Gastrocnemius medialis (tissue), 4 donors: ENCODE measurements at regions not wholly inside any gene's neighbourhood (a gene's known extent, or its start where the extent isn't known, plus 50 kb on each side); places are given as distances from the start of the nearest gene placed in this dataset.

ENCODE experiments used
- ATAC-seq, 2 donors: fragments of 150-250 bp; one replicate each; pipeline ENCODE4 v1.9.1; 2016
- DNase-seq, 2 donors: peaks; one replicate each; pipeline ENCODE4 v3.0.0-alpha.2; 2019
- H3K27ac ChIP-seq, 4 donors: fragments of 200-600 bp; sonication (generic); 1 replicate in 1 of 4; 2 replicates in 3 of 4; pipeline ENCODE4 v1.5.1; 2016 to 2018; ENCODE audit warnings: mild to moderate bottlenecking in 2 of 4, moderate library complexity in 1 of 4
- H3K27me3 ChIP-seq, 3 donors: fragments of 200-600 bp; sonication (generic) in 2 of 3; 1 replicate in 1 of 3; 2 replicates in 2 of 3; pipeline versions ENCODE4 v1.5.1 to v1.6.0; 2016 to 2019; ENCODE audit warnings: mild to moderate bottlenecking in 1 of 3, moderate library complexity in 1 of 3
- H3K36me3 ChIP-seq, 2 donors: fragments of 200-600 bp; sonication (generic) in 1 of 2; one replicate each; pipeline ENCODE4 v1.5.1; 2017 to 2018
- H3K4me1 ChIP-seq, 2 donors: fragments of 200-600 bp; sonication (generic) in 1 of 2; one replicate each; pipeline ENCODE4 v1.5.1; 2016 to 2017; ENCODE audit warnings: mild to moderate bottlenecking in 2 of 2
- H3K4me3 ChIP-seq, 4 donors: fragments of 200-600 bp; sonication (generic) in 3 of 4; 1 replicate in 1 of 4; 2 replicates in 3 of 4; pipeline ENCODE4 v1.5.1; 2016 to 2019; ENCODE audit warnings: mild to moderate bottlenecking in 2 of 4
- H3K9me3 ChIP-seq, 3 donors: fragments of 200-600 bp; sonication (generic) in 2 of 3; 1 replicate in 1 of 3; 2 replicates in 2 of 3; pipeline ENCODE4 v1.5.1; 2016 to 2019
- CTCF ChIP-seq, 5 experiments: fragments of 450-650 bp in 3 of 5; fragments of 200-600 bp in 2 of 5; sonication (generic) in 2 of 5; IDR thresholded peaks in 4 of 5; conservative IDR thresholded peaks in 1 of 5; 1 replicate in 4 of 5; 2 replicates in 1 of 5; pipeline ENCODE4 v1.5.1; 2016 to 2019; ENCODE audit warnings: antibody characterized with exemption in 5 of 5, mild to moderate bottlenecking in 3 of 5, moderate library complexity in 3 of 5
- POLR2A ChIP-seq, 2 donors: fragments of 450-650 bp; IDR thresholded peaks; one replicate each; pipeline ENCODE4 v1.6.1; 2017; ENCODE audit warnings: antibody characterized with exemption in 2 of 2, mild to moderate bottlenecking in 2 of 2, moderate library complexity in 2 of 2
- in situ Hi-C, 4 donors: fragments of 200-750 bp; cut with MboI; loops; one replicate each; pipeline versions ENCODE4 v1.15.0 to v1.8.0; 2017; ENCODE audit warnings: low sequenced_read_pairs in 4 of 4
- intact Hi-C: fragments of 100-400 bp; cut with DNase I; formaldehyde crosslinking; loops from one replicate; pipeline ENCODE4 v1.15.1; 2023; ENCODE audit warnings: low total_unique reads

- TF ChIP-seq POLR2A (IDR thresholded peaks at IDR 0.05) (no peak), CTCF (IDR thresholded peaks at IDR 0.05 in 4 of 5, conservative IDR thresholded peaks at IDR 0.05 in 1 of 5) (no peak)
- H3K9me3 ChIP-seq = no peaks in the 10 kb centered on the region
- no peak overlapping the region for H3K27ac ChIP-seq
- ATAC-seq (no peak), DNase-seq (no peak)
- H3K4me1 ChIP-seq = no peaks in the 10 kb centered on the region
- H3K4me3 ChIP-seq = no peak overlapping the region
- in situ Hi-C loops (no loop called here), intact Hi-C loops (no loop called here)
- H3K36me3 ChIP-seq = no peaks in the 10 kb centered on the region
- no peaks in the 10 kb centered on the region for H3K27me3 ChIP-seq
These were observed 55.1 kb upstream of the ZNF599 start for GRCh38 chr19:34828156-34828555.

- TF ChIP-seq CTCF (IDR thresholded peaks at IDR 0.05 in 4 of 5, conservative IDR thresholded peaks at IDR 0.05 in 1 of 5) (no peak), POLR2A (IDR thresholded peaks at IDR 0.05) (no peak)
- Histone ChIP-seq H3K9me3 (no peaks in the 10 kb centered on the region), H3K36me3 (no peaks in the 10 kb centered on the region), H3K4me1 (no peaks in the 10 kb centered on the region), H3K27ac (no peak overlapping the region), H3K4me3 (no peak overlapping the region), H3K27me3 (no peaks in the 10 kb centered on the region)
- in situ Hi-C loops = no loop called here
- ATAC-seq (no peak), DNase-seq (no peak)
- intact Hi-C loops = no loop called here
These were observed 52.2 kb upstream of the ZNF599 start for GRCh38 chr19:34825212-34825611.

- Histone ChIP-seq H3K36me3 (no peaks in the 10 kb centered on the region), H3K9me3 (no peaks in the 10 kb centered on the region), H3K27ac (no peak overlapping the region), H3K4me1 (no peaks in the 10 kb centered on the region), H3K27me3 (no peaks in the 10 kb centered on the region), H3K4me3 (no peak overlapping the region)
- in situ Hi-C loops = no loop called here
- TF ChIP-seq POLR2A (IDR thresholded peaks at IDR 0.05) = no peak
- no peak for TF ChIP-seq CTCF (IDR thresholded peaks at IDR 0.05 in 4 of 5, conservative IDR thresholded peaks at IDR 0.05 in 1 of 5)
- DNase-seq (no peak), ATAC-seq (no peak)
- intact Hi-C loops = no loop called here
These were observed 51.7 kb upstream of the ZNF599 start for GRCh38 chr19:34824686-34825085.
